ENCODE measurements at regions not wholly inside any gene's neighbourhood (a gene's known extent, or its start where the extent isn't known, plus 50 kb on each side); places are given as distances from the start of the nearest gene placed in this dataset.

GRCh38 chr10:64863836-64864235 lies 1342.6 kb downstream of the REEP3 start:
- H3K36me3 ChIP-seq (replicated peaks; ENCODE audit: low read depth, low read length) = no peaks in the 10 kb centered on the region
- TF ChIP-seq, protein P1, sequence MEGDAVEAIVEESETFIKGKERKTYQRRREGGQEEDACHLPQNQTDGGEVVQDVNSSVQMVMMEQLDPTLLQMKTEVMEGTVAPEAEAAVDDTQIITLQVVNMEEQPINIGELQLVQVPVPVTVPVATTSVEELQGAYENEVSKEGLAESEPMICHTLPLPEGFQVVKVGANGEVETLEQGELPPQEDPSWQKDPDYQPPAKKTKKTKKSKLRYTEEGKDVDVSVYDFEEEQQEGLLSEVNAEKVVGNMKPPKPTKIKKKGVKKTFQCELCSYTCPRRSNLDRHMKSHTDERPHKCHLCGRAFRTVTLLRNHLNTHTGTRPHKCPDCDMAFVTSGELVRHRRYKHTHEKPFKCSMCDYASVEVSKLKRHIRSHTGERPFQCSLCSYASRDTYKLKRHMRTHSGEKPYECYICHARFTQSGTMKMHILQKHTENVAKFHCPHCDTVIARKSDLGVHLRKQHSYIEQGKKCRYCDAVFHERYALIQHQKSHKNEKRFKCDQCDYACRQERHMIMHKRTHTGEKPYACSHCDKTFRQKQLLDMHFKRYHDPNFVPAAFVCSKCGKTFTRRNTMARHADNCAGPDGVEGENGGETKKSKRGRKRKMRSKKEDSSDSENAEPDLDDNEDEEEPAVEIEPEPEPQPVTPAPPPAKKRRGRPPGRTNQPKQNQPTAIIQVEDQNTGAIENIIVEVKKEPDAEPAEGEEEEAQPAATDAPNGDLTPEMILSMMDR (IDR thresholded peaks at IDR 0.05; ENCODE audit: low read depth, low read length) = no peak
- no peak for TF ChIP-seq EZH2phosphoT487 (IDR thresholded peaks at IDR 0.05; ENCODE audit: low read depth)
- no peak overlapping the region for H3K27ac ChIP-seq (ENCODE audit: low read length)
- no peaks in the 10 kb centered on the region for H4K20me1 ChIP-seq (ENCODE audit: insufficient read depth, low read length)
- no peak overlapping the region for H3K4me2 ChIP-seq (ENCODE audit: low read length)
- H3K79me2 ChIP-seq (ENCODE audit: low read length) = no peaks in the 10 kb centered on the region
- H3K9ac ChIP-seq (ENCODE audit: low read length) = no peak overlapping the region
- H3K4me3 ChIP-seq (ENCODE audit: low read length) = no peak overlapping the region
- H3K27me3 ChIP-seq (ENCODE audit: low read depth, low read length) = no peaks in the 10 kb centered on the region
- no peaks in the 10 kb centered on the region for H3K9me3 ChIP-seq (ENCODE audit: insufficient read depth, low read length)
- no peaks in the 10 kb centered on the region for H3K4me1 ChIP-seq (ENCODE audit: low read length)
- no peak overlapping the region for H2AFZ ChIP-seq (ENCODE audit: low read depth, low read length)

- Histone ChIP-seq H2AFZ (ENCODE audit: low read depth, low read length) (no peak overlapping the region), H3K4me3 (ENCODE audit: low read length) (no peak overlapping the region)
Observed at GRCh38 chr10:64867501-64867962, 1346.3 kb downstream of the REEP3 start.

DNA sequence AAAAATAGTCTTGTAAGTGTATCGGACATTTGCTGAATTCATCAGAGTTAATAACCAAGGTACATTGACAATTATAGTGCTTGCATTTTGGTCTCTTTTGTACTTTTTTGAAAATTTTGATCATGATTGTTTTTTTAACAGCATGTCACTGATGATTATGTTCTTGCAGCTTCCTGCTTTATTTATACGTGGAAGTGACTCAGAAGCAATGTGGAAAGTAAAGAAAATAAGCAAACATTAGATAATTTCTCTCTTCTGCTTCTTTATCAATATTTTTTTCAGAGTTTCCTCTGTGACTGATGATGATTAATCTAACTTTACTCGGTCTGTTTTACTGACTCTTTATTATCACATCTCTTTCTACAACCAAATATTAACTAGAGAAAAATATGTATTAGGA lies 1351.9 kb downstream of the REEP3 start:
- no peak overlapping the region for H3K9ac ChIP-seq (ENCODE audit: low read length)
- H3K79me2 ChIP-seq (ENCODE audit: low read length) = no peaks in the 10 kb centered on the region
- H3K9me3 ChIP-seq (ENCODE audit: insufficient read depth, low read length) = no peaks in the 10 kb centered on the region
- no peaks in the 10 kb centered on the region for H3K36me3 ChIP-seq (replicated peaks; ENCODE audit: low read depth, low read length)
- H4K20me1 ChIP-seq (ENCODE audit: insufficient read depth, low read length) = no peaks in the 10 kb centered on the region
- H2AFZ ChIP-seq (ENCODE audit: low read depth, low read length) = no peak overlapping the region
- TF ChIP-seq EZH2phosphoT487 (IDR thresholded peaks at IDR 0.05; ENCODE audit: low read depth) = no peak
- TF ChIP-seq, protein P1 (IDR thresholded peaks at IDR 0.05; ENCODE audit: low read depth, low read length) = no peak
- H3K4me2 ChIP-seq (ENCODE audit: low read length) = no peak overlapping the region
- no peak overlapping the region for H3K27ac ChIP-seq (ENCODE audit: low read length)
- H3K4me1 ChIP-seq (ENCODE audit: low read length) = no peaks in the 10 kb centered on the region
- no peaks in the 10 kb centered on the region for H3K27me3 ChIP-seq (ENCODE audit: low read depth, low read length)
- no peak overlapping the region for H3K4me3 ChIP-seq (ENCODE audit: low read length)

More at GRCh38 chr10:64867501-64867962, 1346.3 kb downstream of the REEP3 start:
- H3K4me2 ChIP-seq (ENCODE audit: low read length) = no peak overlapping the region
- no peaks in the 10 kb centered on the region for H3K79me2 ChIP-seq (ENCODE audit: low read length)
- H3K27ac ChIP-seq (ENCODE audit: low read length) = no peak overlapping the region
- no peaks in the 10 kb centered on the region for H3K27me3 ChIP-seq (ENCODE audit: low read depth, low read length)
- H4K20me1 ChIP-seq (ENCODE audit: insufficient read depth, low read length) = no peaks in the 10 kb centered on the region
- TF ChIP-seq, protein P1 (IDR thresholded peaks at IDR 0.05; ENCODE audit: low read depth, low read length) = no peak
- TF ChIP-seq EZH2phosphoT487 (IDR thresholded peaks at IDR 0.05; ENCODE audit: low read depth) = no peak
- H3K4me1 ChIP-seq (ENCODE audit: low read length) = no peaks in the 10 kb centered on the region
- no peaks in the 10 kb centered on the region for H3K36me3 ChIP-seq (replicated peaks; ENCODE audit: low read depth, low read length)
- H3K9me3 ChIP-seq (ENCODE audit: insufficient read depth, low read length) = no peaks in the 10 kb centered on the region
- no peak overlapping the region for H3K9ac ChIP-seq (ENCODE audit: low read length)

GRCh38 chr10:64873959-64874358 lies 1352.8 kb downstream of the REEP3 start:
- no peaks in the 10 kb centered on the region for H3K27me3 ChIP-seq (ENCODE audit: low read depth, low read length)
- no peaks in the 10 kb centered on the region for H3K4me1 ChIP-seq (ENCODE audit: low read length)
- no peak overlapping the region for H2AFZ ChIP-seq (ENCODE audit: low read depth, low read length)
- no peaks in the 10 kb centered on the region for H3K36me3 ChIP-seq (replicated peaks; ENCODE audit: low read depth, low read length)
- H3K27ac ChIP-seq (ENCODE audit: low read length) = no peak overlapping the region
- H3K9ac ChIP-seq (ENCODE audit: low read length) = no peak overlapping the region
- H3K4me3 ChIP-seq (ENCODE audit: low read length) = no peak overlapping the region
- TF ChIP-seq EZH2phosphoT487 (IDR thresholded peaks at IDR 0.05; ENCODE audit: low read depth) = no peak
- no peak overlapping the region for H3K4me2 ChIP-seq (ENCODE audit: low read length)
- no peaks in the 10 kb centered on the region for H3K9me3 ChIP-seq (ENCODE audit: insufficient read depth, low read length)
- no peaks in the 10 kb centered on the region for H3K79me2 ChIP-seq (ENCODE audit: low read length)
- no peaks in the 10 kb centered on the region for H4K20me1 ChIP-seq (ENCODE audit: insufficient read depth, low read length)
